Forelimb muscle (tissue), 1 donor: ENCODE measurements at regions not wholly inside any gene's neighbourhood (a gene's known extent, or its start where the extent isn't known, plus 50 kb on each side); places are given as distances from the start of the nearest gene placed in this dataset.
A peak's percentile ranks its signal among the peaks of the same experiment; 100 is the strongest.

Experiments used
- DNase-seq: peaks from one replicate; pipeline ENCODE4 v3.0.0-alpha.2; 2013; ENCODE audit warnings: low read depth

DNA sequence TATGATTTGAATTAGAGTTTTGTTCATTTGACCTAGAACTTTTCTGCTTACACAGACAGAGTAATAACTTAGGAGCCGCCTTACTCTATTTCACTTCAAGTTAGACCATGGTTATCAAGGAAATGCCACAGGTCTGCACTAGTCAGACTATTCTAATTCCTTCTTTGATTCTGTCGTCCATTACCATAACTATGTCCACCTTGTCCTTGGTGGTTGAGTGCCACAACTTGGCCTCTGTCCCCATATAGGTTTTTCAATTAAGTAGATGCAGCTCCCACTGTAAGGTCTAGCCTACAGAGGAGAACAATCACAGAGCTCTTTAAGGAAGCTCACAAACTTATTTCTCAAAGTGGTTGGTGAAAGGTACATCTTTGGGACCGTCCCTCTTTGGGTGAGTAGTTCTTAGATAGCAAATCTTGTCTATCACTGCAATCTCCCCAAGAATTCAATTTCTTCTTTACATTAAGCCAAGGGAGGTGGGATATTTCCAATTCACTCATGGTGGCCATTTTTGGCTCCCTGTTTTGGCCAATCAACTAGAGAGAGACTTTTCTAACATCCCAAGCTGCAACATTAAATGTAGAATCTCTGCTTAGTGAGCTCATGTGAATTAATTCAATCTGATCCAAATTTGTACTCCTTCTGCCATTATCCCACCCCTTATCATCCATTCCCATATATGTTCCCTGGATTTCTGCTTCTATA lies 434.6 kb downstream of the ADAMTS20 start:
- no peak for DNase-seq

DNA sequence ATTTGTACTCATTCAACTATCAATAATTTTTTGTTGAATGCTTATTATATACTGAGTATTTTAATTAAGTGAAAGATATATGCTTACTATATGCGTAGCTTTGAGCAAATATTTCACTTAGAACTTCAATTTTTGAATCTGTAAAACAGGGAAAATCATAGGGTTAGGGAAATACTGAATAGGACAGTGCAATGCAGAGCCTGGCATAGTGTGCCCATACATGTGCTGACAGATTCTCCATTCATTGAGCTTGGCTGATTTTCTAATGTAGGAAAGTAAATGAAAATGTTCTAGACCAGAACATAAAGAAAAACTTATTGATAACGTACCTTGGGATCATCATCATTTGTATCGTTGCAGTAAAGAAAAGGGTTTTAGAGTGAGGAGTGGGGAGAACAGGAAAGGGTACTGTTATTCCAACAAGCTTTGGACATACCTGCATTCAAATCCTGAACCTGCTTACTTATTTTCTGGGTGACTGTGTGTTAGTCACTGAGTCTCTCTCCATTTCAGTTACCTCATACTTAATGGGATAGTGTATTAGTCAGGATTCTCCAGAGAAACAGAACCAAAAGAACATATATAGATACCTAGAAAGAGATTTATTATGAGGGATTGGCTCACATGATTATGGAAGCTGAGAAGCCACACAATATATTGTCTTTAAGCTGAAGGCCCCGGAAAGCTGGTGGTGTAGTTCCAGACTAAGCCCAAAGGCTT lies 436.4 kb downstream of the ADAMTS20 start:
- DNase-seq, result no peak

DNA sequence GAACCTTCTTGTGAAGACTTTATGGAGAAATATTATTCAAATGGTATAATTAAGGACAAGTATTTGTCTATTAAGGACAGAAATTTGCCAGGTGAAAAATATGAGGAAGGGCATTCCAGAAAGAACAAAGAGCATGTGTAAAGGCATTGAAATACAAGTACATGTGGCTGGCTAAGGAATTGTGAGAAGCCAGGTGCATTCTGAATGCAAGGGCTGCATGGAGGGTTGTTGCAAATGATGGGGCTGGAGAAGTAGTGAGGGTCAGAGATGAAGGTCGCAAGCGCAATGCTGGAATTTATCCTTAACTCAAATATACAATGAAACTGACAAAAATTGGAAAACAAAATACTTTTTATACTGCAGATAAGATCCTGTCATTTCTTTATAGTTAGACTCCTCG lies 437.7 kb downstream of the ADAMTS20 start:
- DNase-seq, result no peak

DNA sequence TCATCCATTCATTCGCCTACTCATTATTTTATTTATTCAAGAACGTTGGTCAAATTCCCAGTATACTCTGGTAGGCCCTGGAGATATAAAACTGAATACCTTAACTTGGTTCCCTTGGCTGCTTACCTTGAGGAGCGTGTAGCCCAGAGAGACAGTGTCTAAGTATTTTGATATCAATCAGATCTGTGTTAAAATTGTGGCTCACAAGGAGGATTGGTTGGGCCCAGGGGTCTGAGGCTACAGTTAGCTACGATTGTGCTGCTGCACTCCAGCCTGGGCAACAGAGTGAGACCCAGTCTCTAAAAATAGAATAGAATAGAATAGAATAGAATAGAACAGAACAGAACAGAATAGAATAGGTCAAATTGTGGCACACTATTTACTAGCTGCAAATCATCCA lies 438.4 kb downstream of the ADAMTS20 start:
- DNase-seq, result no peak

DNA sequence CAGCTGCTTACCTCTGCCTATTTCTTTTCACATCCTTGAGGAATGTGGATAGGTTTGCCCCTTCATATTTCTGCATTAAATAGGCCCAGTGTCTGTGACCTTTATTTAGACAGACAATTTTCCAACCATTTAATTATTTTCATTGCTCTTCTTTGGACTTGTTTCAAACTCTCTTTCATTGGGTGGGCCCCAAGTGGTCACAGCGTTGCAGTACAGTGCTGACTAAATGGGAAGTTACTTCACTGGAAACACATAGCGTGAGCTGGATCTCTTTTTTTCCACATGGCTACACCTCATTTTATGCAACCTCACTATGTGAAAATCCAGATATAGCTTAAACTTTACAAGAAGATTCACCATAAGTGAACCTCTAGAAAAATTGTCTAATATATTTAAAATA lies 438.9 kb downstream of the ADAMTS20 start:
- DNase-seq, result peak; percentile 60

DNA sequence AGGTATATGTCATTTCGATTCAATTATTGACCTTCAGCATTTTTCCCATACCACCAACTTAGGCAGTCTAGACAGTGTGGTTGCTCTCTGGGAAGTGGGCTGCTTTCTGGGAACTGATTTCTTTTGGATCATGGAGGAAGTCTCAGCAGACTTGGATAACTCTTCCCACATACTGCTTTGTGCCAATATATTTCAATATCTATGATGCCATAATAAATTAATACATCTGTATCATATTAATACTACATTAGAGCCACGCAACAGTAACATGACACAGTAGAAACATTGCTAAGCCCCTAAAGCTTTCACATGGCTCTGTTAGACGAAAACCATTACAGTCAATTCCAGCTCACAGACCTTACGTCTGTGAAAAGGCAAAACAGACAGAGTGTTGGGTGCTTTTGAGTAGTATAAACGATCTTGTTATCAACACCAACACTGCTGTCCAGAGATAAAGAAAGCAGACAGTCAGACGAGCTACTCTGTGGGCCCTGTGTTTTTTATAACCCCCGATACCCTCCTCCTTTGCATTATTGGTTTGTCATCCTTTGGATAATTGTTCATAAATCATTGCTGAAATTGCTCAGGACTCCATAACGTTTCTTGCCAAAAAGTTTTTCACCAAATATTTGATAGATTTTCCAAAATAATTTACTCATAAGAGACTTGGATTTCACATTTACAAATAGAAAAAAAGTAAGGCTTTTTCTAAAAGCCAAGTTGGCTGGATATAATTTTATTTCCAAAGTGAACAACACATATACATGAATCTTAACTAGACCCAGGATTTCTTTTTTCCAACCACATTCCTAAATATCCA lies 439.7 kb downstream of the ADAMTS20 start:
- DNase-seq, result peak; percentile 70

DNA sequence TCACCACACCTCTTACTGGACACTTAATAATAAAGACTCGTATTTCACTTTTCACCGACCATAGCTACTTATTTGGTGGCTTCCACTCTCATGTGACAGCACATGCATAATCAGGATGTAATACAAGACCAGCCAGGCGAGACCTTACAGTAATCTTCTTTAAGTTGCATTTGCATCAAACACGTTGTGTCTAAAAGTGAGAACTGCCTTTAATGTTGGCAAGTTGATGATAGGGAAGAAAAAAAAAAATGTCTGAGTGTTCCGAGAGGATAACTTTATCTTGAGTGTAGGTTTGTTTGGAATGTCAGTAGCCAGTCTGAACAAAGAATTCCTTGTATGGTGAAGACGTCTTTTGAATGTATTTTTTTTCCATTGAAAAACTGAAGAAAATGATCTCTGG lies 440.4 kb downstream of the ADAMTS20 start:
- no peak for DNase-seq

DNA sequence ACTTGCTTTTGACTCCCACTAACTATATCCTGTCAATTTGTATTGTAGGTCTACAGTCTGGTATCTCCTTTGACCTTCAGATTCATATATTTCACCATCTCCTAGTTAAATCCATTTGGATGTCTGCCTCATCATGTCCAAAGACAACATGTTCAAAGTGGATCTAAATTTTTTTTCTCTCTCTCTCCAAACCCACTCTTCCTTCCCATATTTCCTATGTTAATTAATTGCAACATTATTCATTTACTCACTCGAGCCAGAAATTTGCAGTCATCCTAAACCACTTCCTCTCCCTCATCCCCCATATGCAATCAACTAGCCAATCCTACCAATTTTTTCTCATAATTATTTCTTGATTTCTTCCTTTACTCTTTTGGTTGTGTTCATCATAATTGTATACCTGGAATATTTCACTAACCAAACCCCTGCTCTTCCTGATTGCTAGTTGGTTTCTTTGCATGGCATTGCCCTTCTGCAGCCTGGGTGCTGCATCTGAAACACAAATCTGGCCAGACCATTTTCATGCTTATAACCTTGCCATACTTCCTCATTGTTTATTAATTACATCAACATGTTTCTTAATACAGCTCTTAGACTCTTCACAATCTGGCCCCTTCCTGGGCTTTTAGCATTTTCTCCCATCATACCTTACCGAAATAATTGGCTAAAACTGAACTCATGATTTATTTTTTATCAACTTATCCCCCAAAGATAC lies 442.2 kb downstream of the ADAMTS20 start:
- DNase-seq, result no peak

DNA sequence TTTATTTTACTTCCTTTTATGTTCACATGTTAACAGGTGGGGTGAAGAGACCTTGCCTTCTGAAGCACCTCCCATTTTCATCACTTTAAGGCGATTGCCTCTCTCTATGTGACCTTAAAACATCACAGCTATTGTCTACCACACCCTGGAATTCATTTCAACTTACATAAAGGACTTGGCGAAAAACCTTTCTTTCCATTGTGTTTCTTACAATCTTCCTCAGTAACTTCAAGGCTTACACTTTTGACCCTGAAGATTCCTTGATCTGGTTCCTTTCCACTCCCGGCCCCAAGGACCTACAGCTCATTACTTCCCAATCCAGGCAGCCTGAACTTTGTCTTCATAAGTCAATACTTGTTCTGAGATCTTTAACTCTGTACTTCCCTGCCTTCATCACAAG lies 443.3 kb downstream of the ADAMTS20 start:
- peak; percentile 73 for DNase-seq

DNA sequence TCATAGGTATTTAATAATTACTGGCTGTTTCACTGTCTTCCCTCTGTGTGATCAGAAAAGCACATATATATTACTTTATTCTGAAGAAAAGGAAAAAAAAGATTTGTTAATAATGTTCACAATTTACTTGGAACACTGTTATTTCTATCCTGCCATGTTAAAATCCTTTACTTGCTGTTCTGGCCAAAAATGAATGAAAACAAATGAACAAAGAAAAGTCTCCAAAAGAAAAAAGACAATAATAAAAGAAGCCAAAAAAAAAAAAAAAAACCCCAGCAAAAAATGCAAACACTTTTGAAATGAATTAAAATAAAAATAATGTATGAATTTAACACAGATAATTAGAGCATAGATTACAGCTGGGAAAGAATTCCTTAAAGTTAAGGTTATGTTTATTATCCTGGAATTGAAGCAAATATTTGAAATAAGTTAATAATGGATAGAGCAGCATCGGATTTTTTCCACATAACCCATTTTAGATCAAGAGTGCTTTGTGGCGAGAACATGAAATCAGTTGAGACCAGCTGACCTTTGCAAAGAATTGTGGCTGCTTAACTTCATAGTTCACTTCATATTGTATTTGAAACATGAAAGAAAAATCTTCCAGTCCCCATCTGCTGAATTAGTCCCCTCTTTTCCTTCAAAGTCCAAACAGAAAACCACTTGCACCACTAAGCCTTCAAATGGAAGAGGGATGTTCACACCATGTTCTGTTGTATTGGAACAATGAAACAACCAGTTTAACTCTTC lies 444.8 kb downstream of the ADAMTS20 start:
- peak; percentile 25 for DNase-seq

DNA sequence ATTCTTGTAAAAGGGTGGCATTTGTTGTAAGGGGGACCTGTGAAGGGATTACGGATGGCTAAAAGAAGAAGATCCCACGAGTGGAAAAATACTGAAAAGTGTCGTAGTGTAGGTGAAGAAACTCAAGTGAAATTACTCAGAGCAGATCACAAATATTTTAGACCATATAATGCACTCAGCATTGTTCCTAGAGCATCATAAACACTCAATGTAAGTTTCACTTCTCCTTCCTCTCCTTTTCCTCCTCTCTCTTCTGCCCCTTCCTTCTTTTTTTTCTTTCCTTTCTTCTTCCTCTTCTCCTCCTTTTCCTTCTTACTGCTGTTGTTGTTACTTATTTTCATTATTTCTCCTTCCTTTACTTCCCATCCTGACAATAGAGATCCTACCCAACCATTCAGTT lies 445.6 kb downstream of the ADAMTS20 start:
- no peak for DNase-seq

DNA sequence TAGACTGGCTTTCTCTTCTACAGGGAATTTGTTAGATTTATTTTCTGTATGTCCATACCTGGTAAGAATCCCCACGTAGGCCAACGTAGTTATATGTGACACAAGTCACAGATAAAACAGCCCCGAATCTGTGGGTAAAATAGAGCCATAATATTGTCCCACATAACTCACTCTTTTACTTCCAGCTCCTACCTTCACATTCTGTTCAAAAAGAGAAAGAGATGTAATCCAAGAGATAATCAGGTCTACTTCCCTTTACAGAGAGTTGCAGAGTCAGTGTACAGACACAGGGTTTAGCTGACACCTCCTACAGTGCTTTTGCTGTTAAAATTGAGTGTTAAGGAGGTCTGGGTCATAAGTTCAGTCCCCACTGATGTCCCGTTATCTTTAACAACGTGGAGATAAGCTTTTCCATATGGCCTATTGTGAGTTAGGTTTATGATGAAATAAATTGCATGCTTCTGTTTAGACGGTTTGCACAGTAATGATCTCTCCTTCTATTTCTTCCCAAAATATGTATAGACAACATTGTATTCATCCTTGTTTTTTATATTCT lies 446.5 kb downstream of the ADAMTS20 start:
- DNase-seq, result no peak

DNA sequence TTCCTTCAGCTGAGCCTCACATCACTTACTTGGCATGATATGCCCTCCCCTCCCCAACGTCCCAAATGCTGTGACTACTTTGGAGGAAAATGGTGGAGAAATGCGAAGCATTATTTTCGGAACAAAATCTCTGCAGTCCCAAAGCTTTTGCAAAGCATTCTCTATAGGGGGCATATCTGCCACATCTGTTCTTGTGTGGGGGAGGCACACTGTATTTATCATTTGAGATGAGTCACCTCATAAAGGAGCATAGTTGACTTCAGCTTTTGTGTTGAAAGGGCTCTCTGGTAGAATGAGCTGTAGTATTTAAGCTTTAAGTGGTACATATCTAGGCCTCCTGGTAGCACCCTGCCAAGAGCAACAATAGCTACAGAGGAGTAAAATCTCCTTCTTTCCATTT lies 447.5 kb downstream of the ADAMTS20 start:
- no peak for DNase-seq

DNA sequence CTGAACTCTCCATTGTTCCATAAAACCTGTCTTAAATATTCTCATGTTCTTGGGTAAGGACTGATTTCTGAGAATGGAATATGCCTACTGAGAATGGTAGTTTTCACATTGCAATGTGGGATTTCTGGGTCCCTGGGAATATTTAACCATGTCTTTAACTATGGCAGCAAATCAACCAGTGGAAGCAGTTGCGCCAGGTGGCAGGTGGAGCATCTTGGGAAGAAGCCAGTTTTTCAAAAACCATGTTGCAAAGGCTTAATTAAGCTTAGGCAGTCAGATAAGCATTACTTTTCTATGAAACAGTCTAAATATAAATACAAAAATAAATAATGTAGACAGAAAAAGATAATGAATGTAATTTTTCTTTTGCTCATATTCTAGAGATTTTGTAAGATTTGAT lies 448.1 kb downstream of the ADAMTS20 start:
- DNase-seq, result no peak

DNA sequence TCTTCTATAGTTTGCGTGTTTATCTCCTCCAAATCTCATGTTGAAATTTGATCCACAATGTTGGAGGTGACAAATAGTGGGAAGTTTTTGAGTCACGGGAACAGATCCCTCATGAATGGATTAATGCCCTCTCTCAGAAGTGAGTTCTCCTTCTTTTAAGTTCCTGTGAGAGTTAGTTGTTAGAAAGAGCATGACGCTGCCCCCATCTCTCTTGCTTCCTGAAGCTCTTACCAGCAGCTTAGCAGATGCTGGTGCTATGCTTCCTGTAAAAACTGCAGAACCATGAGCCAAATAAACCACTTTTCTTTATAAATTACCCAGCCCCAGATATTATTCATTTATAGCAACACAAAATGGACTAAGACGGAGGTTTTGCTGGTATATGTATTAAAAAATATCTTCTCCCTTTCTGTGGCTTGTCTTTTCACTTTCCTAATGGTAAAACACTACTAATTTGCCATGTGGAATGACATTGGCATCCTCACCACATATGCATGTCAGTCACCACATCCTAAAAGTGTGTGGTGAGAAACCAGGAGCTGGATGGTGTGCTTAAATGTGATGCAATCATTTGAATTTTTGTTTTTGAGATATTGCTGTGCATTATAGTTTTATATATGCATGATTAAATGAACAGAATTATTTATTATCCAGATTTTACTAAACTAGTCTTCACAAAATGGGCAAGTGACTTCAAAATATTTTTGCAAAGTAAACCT lies 449.3 kb downstream of the ADAMTS20 start:
- DNase-seq, result no peak

DNA sequence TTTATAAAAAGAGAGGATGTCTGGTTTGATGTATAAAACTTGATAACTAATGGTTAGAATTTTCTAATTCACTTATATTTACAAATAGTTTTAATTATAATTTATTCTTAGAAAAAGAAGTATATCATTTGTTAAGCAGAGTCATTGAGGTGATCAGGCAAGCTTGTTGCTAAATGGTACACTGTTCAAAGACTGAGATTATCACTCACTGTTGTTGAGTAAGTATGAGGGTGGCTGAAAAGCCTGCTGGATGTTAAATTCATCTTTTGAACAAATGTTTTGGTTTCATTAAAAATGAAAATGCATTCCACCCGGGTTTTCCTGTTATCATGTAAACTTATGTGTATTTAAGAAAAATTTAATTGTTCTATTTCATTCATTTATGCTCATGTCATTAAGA lies 451.8 kb downstream of the ADAMTS20 start:
- no peak for DNase-seq

DNA sequence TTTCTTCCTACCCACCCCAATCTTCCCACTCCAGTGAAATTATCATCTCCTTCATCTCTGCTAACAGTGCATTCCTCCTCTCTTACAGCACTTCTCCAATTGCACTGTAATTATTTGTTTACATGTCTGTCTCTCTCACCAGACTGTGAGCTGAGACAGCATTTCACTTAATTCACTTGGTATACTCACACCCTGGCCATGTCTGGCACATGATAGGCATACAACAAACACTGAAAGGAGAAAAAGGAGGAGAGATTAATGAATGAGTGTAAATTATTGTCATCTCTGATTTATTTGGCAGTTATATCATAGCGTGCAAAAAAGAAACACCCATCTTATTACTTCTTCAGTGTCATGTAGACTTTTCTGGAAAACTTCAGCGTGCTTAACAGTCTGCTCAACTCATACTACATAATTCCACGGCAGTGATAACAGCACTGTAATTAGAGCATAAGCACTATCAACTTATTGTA lies 452.3 kb downstream of the ADAMTS20 start:
- no peak for DNase-seq

DNA sequence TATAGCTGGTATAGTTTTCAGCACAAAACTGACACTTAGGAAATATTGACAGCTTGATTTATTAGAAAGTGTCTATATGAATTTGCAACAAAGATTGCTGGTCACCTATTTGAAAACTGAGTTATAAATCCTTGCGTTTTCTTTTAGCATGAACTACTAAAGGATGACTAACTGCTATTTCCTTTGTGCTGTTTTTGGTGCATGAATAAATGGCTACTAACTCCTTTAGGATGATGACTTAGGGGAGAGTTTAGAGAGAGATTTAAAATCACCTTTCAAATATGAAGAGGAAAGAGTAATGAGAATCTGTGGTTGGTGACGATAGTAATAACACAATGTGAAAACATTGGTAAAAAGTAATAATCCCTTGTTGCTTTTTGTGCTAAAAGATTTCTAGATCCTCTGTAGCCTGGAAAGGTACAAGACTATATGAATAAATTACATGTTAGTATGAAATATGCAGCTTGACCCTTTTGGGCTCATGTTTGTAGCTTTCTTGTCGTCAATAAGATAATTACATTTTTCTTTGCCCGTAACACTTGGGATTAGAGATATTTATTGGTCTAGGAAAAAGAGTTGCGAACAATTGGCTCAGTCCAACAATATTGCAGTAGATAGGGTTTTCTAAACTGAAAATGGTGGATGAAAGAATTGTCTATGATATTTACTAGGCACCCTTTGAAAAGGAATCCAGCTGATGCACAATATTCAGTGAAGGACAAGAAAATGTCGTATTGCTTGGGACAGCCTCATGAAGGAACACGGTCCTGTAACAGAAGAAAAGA lies 453.0 kb downstream of the ADAMTS20 start:
- DNase-seq, result no peak

DNA sequence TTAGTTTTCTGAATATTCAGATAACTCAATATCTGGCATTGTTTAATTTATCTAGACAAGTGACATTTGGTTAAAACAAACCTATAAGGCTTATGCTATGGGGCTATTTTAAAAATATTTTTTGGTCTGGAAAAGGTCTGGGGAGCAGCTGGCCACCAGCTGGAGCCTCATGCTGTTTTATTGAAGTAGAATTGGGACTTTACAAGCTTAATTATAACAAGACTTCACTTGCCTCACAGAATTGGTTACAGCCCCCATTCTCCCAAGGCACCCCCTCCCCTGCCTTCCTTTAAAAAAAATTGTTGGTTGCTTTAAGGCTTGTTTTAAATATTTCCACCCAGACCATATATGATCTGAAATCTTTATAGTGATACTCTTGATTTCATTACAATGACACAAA lies 453.9 kb downstream of the ADAMTS20 start:
- no peak for DNase-seq
